ENCODE measurements at regions not wholly inside any gene's neighbourhood (a gene's known extent, or its start where the extent isn't known, plus 50 kb on each side); places are given as distances from the start of the nearest gene placed in this dataset.

- H3K4me1 ChIP-seq (ENCODE audit: low read depth) = no peaks in the 10 kb centered on the region
- ATAC-seq = no peak
- no peaks in the 10 kb centered on the region for H3K36me3 ChIP-seq (ENCODE audit: low read depth)
- intact Hi-C loops (cut with DNase I, micrococcal nuclease) = no loop called here
- DNase-seq = no peak
- TF ChIP-seq CTCF (IDR thresholded peaks at IDR 0.05) = no peak
- no peak overlapping the region for H3K4me3 ChIP-seq
- H3K9me3 ChIP-seq = no peaks in the 10 kb centered on the region
Observed at GRCh38 chr21:28152732-28153131, 839.9 kb downstream of the LTN1 start.

- H3K4me1 ChIP-seq (ENCODE audit: low read depth) = no peaks in the 10 kb centered on the region
- intact Hi-C loops (cut with DNase I, micrococcal nuclease) = no loop called here
- H3K36me3 ChIP-seq (ENCODE audit: low read depth) = no peaks in the 10 kb centered on the region
- DNase-seq = no peak
- no peak for ATAC-seq
- no peaks in the 10 kb centered on the region for H3K9me3 ChIP-seq
- H3K4me3 ChIP-seq = no peak overlapping the region
- no peak for TF ChIP-seq CTCF (IDR thresholded peaks at IDR 0.05)
Observed at GRCh38 chr21:28151758-28152157, 840.9 kb downstream of the LTN1 start.

- no peak for TF ChIP-seq CTCF (IDR thresholded peaks at IDR 0.05)
- Histone ChIP-seq H3K4me1 (ENCODE audit: low read depth) (no peaks in the 10 kb centered on the region), H3K9me3 (no peaks in the 10 kb centered on the region), H3K36me3 (ENCODE audit: low read depth) (no peaks in the 10 kb centered on the region), H3K4me3 (no peak overlapping the region)
- intact Hi-C loops (cut with DNase I, micrococcal nuclease) = no loop called here
- DNase-seq = no peak
- ATAC-seq = no peak
Observed at GRCh38 chr21:28150778-28151177, 841.9 kb downstream of the LTN1 start.

GRCh38 chr21:28148400-28149064, 844.1 kb downstream of the LTN1 start:
- Histone ChIP-seq H3K9me3 (no peaks in the 10 kb centered on the region), H3K36me3 (ENCODE audit: low read depth) (no peaks in the 10 kb centered on the region), H3K4me1 (ENCODE audit: low read depth) (no peaks in the 10 kb centered on the region), H3K4me3 (no peak overlapping the region)
- peak; percentile 44 for ATAC-seq
- intact Hi-C loops (cut with DNase I, micrococcal nuclease) = no loop called here
- TF ChIP-seq CTCF (IDR thresholded peaks at IDR 0.05) = no peak
- DNase-seq = no peak

- ATAC-seq = no peak
- Histone ChIP-seq H3K9me3 (no peaks in the 10 kb centered on the region), H3K36me3 (ENCODE audit: low read depth) (no peaks in the 10 kb centered on the region), H3K4me1 (ENCODE audit: low read depth) (no peaks in the 10 kb centered on the region), H3K4me3 (no peak overlapping the region)
- intact Hi-C loops (cut with DNase I, micrococcal nuclease) = no loop called here
- no peak for DNase-seq
- no peak for TF ChIP-seq CTCF (IDR thresholded peaks at IDR 0.05)
Observed at GRCh38 chr21:28144653-28145052, 848.0 kb downstream of the LTN1 start.

- no peaks in the 10 kb centered on the region for H3K9me3 ChIP-seq
- TF ChIP-seq CTCF (IDR thresholded peaks at IDR 0.05) = no peak
- H3K36me3 ChIP-seq (ENCODE audit: low read depth) = no peaks in the 10 kb centered on the region
- DNase-seq (no peak), ATAC-seq (no peak)
- intact Hi-C loops (cut with DNase I, micrococcal nuclease) = no loop called here
- H3K4me1 ChIP-seq (ENCODE audit: low read depth) = no peaks in the 10 kb centered on the region
- no peak overlapping the region for H3K4me3 ChIP-seq
Observed at GRCh38 chr21:28144089-28144488, 848.6 kb downstream of the LTN1 start.
